A549 (cell line): ENCODE measurements at regions not wholly inside any gene's neighbourhood (a gene's known extent, or its start where the extent isn't known, plus 50 kb on each side); places are given as distances from the start of the nearest gene placed in this dataset.

Experiments used
- CBX2 ChIP-seq: fragments of 200-600 bp; sonication (generic); IDR thresholded peaks from 2 replicates; pipeline ENCODE4 v1.6.1; 2016; ENCODE audit warnings: low read depth, mild to moderate bottlenecking, borderline replicate concordance
- CTCF ChIP-seq: fragments of >200 bp; sonication (Bioruptor Twin); formaldehyde crosslinking; IDR thresholded peaks from 3 replicates; pipeline ENCODE4 v1.5.1; 2016
- GATA3 ChIP-seq: IDR thresholded peaks from 2 replicates; pipeline ENCODE4 v1.6.1; 2012; ENCODE audit warnings: borderline replicate concordance
- POLR2A ChIP-seq: IDR thresholded peaks from 2 replicates; pipeline ENCODE4 v1.6.1; 2012; ENCODE audit warnings: mild to moderate bottlenecking, low read length
- REST ChIP-seq: fragments of 200-600 bp; sonication (generic); IDR thresholded peaks from 2 replicates; pipeline ENCODE4 v1.6.1; 2016; ENCODE audit warnings: antibody characterized with exemption, mild to moderate bottlenecking, moderate library complexity
- TP53 ChIP-seq: fragments of 250-450 bp; sonication (Bioruptor Pico); IDR thresholded peaks from 2 replicates; pipeline ENCODE4 v1.5.0; 2021; ENCODE audit warnings: mild to moderate bottlenecking, moderate library complexity
- USF2 ChIP-seq: fragments of 450-650 bp; IDR thresholded peaks from 2 replicates; pipeline ENCODE4 v1.6.1; 2014; ENCODE audit warnings: antibody characterized with exemption

- TF ChIP-seq REST: no peak
- TF ChIP-seq CTCF: no peak
- no peak for TF ChIP-seq USF2
- no peak for TF ChIP-seq CBX2
- no peak for TF ChIP-seq POLR2A
- no peak for TF ChIP-seq TP53 (CRISPR knock-in tag)
- no peak for TF ChIP-seq GATA3
These were observed 295.7 kb upstream of the TSHZ2 start for GRCh38 chr20:52676283-52676995.
